ENCODE measurements at regions not wholly inside any gene's neighbourhood (a gene's known extent, or its start where the extent isn't known, plus 50 kb on each side); places are given as distances from the start of the nearest gene placed in this dataset.
"Not testable (repeated sequence)": the region's sequence is repeated elsewhere in the genome, so short reads cannot be mapped to it uniquely, and the experiment has no call there.

DNA sequence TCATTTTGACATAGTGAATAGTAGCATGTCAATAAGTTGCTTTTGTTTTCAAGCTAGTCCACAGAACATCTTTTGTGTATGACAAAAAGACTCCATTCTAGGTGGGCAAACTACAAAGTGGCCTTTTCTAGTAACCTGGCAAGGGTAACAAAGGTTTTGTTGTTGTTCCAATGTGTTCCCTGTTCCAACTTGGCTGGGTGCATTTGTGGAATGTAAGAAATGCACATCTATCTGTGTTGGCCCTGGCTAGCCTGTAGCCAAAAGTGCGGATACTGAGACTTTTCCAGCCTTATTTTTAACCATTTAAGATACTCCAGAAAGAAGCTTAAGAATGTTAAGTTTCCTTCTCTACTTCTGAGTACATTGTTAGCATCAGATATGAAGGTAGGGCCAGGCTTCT is 118.7 kb upstream of the CHRDL1 start:
- BruUV-seq (replicated peaks): no TSS peak
- POLR2A ChIA-PET: no interaction called here

DNA sequence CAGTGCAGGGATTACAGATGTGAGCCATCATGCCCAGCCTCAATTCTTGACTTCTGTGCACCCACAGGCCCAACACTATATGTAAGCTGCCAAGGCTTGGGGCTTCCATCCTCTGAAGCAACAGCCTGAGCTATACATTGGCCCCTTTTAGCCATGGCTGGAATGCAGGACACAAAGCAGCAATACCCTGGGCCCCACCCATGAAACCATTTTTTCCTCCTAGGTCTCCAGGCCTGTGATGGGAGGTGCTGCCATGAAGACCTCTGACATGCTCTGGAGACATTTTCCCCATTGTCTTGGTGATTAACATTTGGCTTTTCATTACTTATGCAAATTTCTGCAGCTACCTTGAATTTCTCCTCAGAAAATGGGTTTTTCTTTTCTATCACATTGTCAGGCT is 109.1 kb upstream of the CHRDL1 start:
- BruUV-seq (replicated peaks); CTCF ChIA-PET; H3K36me3 ChIP-seq (ENCODE audit: control insufficient read depth, insufficient read depth, low read length); H3K4me1 ChIP-seq (ENCODE audit: control insufficient read depth, insufficient read depth, low read length); POLR2A ChIA-PET; H3K27me3 ChIP-seq (ENCODE audit: control insufficient read depth, insufficient read depth, low read length); H3K27ac ChIP-seq (ENCODE audit: low read length); ATAC-seq; H3K9me3 ChIP-seq (ENCODE audit: control insufficient read depth, insufficient read depth, low read depth, low read length); in situ Hi-C loops (cut with HindIII; ENCODE audit: low pct_unique_long_range_greater_than_20kb, low sequenced_read_pairs); intact Hi-C loops (cut with micrococcal nuclease; ENCODE audit: unreplicated experiment); H3K4me3 ChIP-seq (ENCODE audit: low read depth in 2 of 2, low read length in 2 of 2); DNase-seq (ENCODE audit: low read depth, low spot score): not testable (repeated sequence)

More for the DNA sequence above, 118.7 kb upstream of the CHRDL1 start:
- in situ Hi-C loops (cut with HindIII; ENCODE audit: low pct_unique_long_range_greater_than_20kb, low sequenced_read_pairs): no loop called here
- Histone ChIP-seq H3K4me1 (ENCODE audit: control insufficient read depth, insufficient read depth, low read length) (no peaks in the 10 kb centered on the region), H3K4me3 (ENCODE audit: low read depth in 2 of 2, low read length in 2 of 2) (no peak overlapping the region), H3K9me3 (ENCODE audit: control insufficient read depth, insufficient read depth, low read depth, low read length) (no peaks in the 10 kb centered on the region), H3K27me3 (ENCODE audit: control insufficient read depth, insufficient read depth, low read length) (no peaks in the 10 kb centered on the region), H3K27ac (ENCODE audit: low read length) (no peak overlapping the region), H3K36me3 (ENCODE audit: control insufficient read depth, insufficient read depth, low read length) (no peaks in the 10 kb centered on the region)
- no peak for DNase-seq (ENCODE audit: low read depth, low spot score)
- CTCF ChIA-PET: no interaction called here
- no peak for TF ChIP-seq SIN3A (IDR thresholded peaks at IDR 0.05; ENCODE audit: borderline replicate concordance, insufficient read depth, low read depth, low read length)
- TF ChIP-seq, protein P1, sequence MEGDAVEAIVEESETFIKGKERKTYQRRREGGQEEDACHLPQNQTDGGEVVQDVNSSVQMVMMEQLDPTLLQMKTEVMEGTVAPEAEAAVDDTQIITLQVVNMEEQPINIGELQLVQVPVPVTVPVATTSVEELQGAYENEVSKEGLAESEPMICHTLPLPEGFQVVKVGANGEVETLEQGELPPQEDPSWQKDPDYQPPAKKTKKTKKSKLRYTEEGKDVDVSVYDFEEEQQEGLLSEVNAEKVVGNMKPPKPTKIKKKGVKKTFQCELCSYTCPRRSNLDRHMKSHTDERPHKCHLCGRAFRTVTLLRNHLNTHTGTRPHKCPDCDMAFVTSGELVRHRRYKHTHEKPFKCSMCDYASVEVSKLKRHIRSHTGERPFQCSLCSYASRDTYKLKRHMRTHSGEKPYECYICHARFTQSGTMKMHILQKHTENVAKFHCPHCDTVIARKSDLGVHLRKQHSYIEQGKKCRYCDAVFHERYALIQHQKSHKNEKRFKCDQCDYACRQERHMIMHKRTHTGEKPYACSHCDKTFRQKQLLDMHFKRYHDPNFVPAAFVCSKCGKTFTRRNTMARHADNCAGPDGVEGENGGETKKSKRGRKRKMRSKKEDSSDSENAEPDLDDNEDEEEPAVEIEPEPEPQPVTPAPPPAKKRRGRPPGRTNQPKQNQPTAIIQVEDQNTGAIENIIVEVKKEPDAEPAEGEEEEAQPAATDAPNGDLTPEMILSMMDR (IDR thresholded peaks at IDR 0.05): no peak
- TF ChIP-seq REST (IDR thresholded peaks at IDR 0.05; ENCODE audit: insufficient read depth in 1 of 2, low read depth in 2 of 2, low read length in 1 of 2): no peak
- TF ChIP-seq TCF7L2 (IDR thresholded peaks at IDR 0.05; ENCODE audit: low read depth, low read length): no peak
- TF ChIP-seq POLR2AphosphoS5 (IDR thresholded peaks at IDR 0.05; ENCODE audit: low read depth, low read length): no peak
- ATAC-seq: no peak
- intact Hi-C loops (cut with micrococcal nuclease; ENCODE audit: unreplicated experiment): no loop called here

DNA sequence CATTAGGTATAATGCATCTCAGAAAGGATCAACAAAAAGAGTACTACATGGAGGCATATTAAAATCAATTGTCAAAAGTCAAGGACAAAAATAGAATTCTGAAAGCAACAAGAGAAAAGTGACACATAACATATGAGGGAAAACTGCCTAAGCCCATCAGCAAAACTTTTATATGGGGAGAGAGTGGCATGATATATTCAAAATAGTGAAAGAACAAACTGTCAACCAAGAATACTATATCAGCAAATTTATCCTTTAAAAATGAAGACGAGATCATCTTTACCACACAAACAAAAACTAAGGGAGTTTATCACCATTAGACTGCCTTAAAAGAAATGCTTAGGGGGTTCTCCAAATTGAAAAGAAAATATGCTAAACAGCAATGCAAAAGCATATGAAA is 86.4 kb upstream of the CHRDL1 start:
- BruUV-seq (replicated peaks): no TSS peak
- H3K4me1 ChIP-seq (ENCODE audit: control insufficient read depth, insufficient read depth, low read length): no peaks in the 10 kb centered on the region
- CTCF ChIA-PET: interaction anchor here (0.6 kb wide), 1 partner anchor 817 kb away, joined by 4 read pairs; no protein-coding TSS in a partner anchor

More for the DNA sequence above, 86.4 kb upstream of the CHRDL1 start:
- Histone ChIP-seq H3K36me3 (ENCODE audit: control insufficient read depth, insufficient read depth, low read length) (no peaks in the 10 kb centered on the region), H3K9me3 (ENCODE audit: control insufficient read depth, insufficient read depth, low read depth, low read length) (0 out of 2 replicates have a peak, but pooled peaks cover 5% of the 10 kb centered on the region), H3K27me3 (ENCODE audit: control insufficient read depth, insufficient read depth, low read length) (no peaks in the 10 kb centered on the region), H3K27ac (ENCODE audit: low read length) (no peak overlapping the region), H3K4me3 (ENCODE audit: low read depth in 2 of 2, low read length in 2 of 2) (no peak overlapping the region)
- TF ChIP-seq SIN3A (IDR thresholded peaks at IDR 0.05; ENCODE audit: borderline replicate concordance, insufficient read depth, low read depth, low read length) (no peak), REST (IDR thresholded peaks at IDR 0.05; ENCODE audit: insufficient read depth in 1 of 2, low read depth in 2 of 2, low read length in 1 of 2) (no peak), TCF7L2 (IDR thresholded peaks at IDR 0.05; ENCODE audit: low read depth, low read length) (no peak)
- in situ Hi-C loops (cut with HindIII; ENCODE audit: low pct_unique_long_range_greater_than_20kb, low sequenced_read_pairs) (no loop called here), intact Hi-C loops (cut with micrococcal nuclease; ENCODE audit: unreplicated experiment) (no loop called here)
- POLR2A ChIA-PET: no interaction called here
- DNase-seq (ENCODE audit: low read depth, low spot score) (no peak), ATAC-seq (no peak)

Measured in Panc1 (cell line).